ENCODE measurements at regions not wholly inside any gene's neighbourhood (a gene's known extent, or its start where the extent isn't known, plus 50 kb on each side); places are given as distances from the start of the nearest gene placed in this dataset.

GRCh38 chr4:156186111-156186510 lies 232.4 kb upstream of the CTSO start:
- no peak for TF ChIP-seq CTCF (IDR thresholded peaks at IDR 0.05; ENCODE audit: control extremely low read depth, extremely low read depth, low read depth, missing control alignments)
- no peak for DNase-seq (ENCODE audit: extremely low spot score)
- ChIA-PET CTCF (interaction anchor here (1.0 to 2.0 kb wide), 4 partner anchors 8 to 16 kb away, joined by 3 to 6 read pairs (median 4); no protein-coding TSS in a partner anchor), POLR2A (no interaction called here)

- no peak for TF ChIP-seq CTCF (IDR thresholded peaks at IDR 0.05; ENCODE audit: control extremely low read depth, extremely low read depth, low read depth, missing control alignments)
- CTCF ChIA-PET, result interaction anchor here (1.0 to 1.6 kb wide), 4 partner anchors 10 to 22 kb away, joined by 3 to 4 read pairs (median 4); no protein-coding TSS in a partner anchor
- no peak for DNase-seq (ENCODE audit: extremely low spot score)
- POLR2A ChIA-PET, result no interaction called here
Observed at GRCh38 chr4:156185514-156186055, 231.9 kb upstream of the CTSO start.

- no peak for TF ChIP-seq CTCF (IDR thresholded peaks at IDR 0.05; ENCODE audit: control extremely low read depth, extremely low read depth, low read depth, missing control alignments)
- DNase-seq (ENCODE audit: extremely low spot score), result no peak
- ChIA-PET CTCF (no interaction called here), POLR2A (no interaction called here)
Observed at GRCh38 chr4:156182269-156182668, 228.6 kb upstream of the CTSO start.

DNA sequence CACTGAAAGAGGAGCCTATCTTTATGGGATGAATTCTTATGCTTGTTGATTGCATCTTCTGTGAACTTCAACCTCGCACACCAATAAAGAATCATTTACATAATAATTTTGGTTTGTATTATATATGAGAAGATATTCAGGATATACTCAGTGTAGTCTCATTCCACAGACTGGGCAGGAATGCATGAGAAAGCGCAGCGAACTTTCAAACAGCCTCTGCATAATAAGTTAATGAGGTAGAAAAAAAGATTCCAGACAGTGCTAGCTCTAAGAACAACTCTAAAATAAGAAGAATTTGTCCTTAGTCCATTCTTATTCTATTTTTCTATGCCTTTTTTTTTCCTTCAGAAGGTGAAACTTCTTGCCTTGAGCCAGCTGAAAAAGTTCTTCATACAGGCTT lies 224.3 kb upstream of the CTSO start:
- TF ChIP-seq CTCF (IDR thresholded peaks at IDR 0.05; ENCODE audit: control extremely low read depth, extremely low read depth, low read depth, missing control alignments), result no peak
- POLR2A ChIA-PET, result no interaction called here
- DNase-seq (ENCODE audit: extremely low spot score), result no peak
- CTCF ChIA-PET, result interaction anchor here (1.3 to 1.9 kb wide), 2 partner anchors 8 to 9 kb away, joined by 6 to 7 read pairs; no protein-coding TSS in a partner anchor

DNA sequence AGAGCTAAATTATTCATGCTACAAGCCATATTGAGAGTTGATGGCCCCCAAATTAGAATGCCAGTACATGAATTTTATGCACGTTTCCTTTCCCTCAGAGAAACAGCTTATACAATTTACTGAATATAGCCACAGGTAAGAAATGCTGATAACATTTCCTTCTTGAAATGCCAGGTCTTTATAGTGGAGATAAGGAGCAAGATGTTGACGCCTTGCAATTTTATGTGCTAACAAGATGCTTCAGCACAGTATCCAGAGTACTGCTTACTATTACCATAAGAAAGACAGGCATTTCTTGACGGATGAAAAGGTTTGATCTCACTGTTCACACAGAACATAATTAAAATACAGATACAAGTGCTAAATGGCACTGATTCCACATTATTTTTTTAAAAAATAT lies 223.2 kb upstream of the CTSO start:
- POLR2A ChIA-PET, result no interaction called here
- DNase-seq (ENCODE audit: extremely low spot score), result no peak

GRCh38 chr4:156173937-156174336 lies 220.3 kb upstream of the CTSO start:
- DNase-seq (ENCODE audit: extremely low spot score), result no peak
- ChIA-PET CTCF (no interaction called here), POLR2A (no interaction called here)
- TF ChIP-seq CTCF (IDR thresholded peaks at IDR 0.05; ENCODE audit: control extremely low read depth, extremely low read depth, low read depth, missing control alignments), result no peak

More for the DNA sequence above, 223.2 kb upstream of the CTSO start:
- CTCF ChIA-PET, result interaction anchor here (1.0 to 2.0 kb wide), 3 partner anchors 9 to 32 kb away, joined by 3 to 8 read pairs (median 6); no protein-coding TSS in a partner anchor
- TF ChIP-seq CTCF (IDR thresholded peaks at IDR 0.05; ENCODE audit: control extremely low read depth, extremely low read depth, low read depth, missing control alignments), result no peak
